Heart left ventricle (tissue), 16 donors: ENCODE measurements at regions not wholly inside any gene's neighbourhood (a gene's known extent, or its start where the extent isn't known, plus 50 kb on each side); places are given as distances from the start of the nearest gene placed in this dataset.
"Not testable (repeated sequence)": the region's sequence is repeated elsewhere in the genome, so short reads cannot be mapped to it uniquely, and the experiment has no call there.

Source experiments
- ATAC-seq, 4 donors: fragments of 200-7000 bp; cut with Tn5 transposase; one replicate each; pipeline ENCODE4 v1.9.1; 2020 to 2022; ENCODE audit warnings: moderate library complexity in 4 of 4, mild to moderate bottlenecking in 3 of 4, moderate number of reproducible peaks in 1 of 4
- DNase-seq, 5 donors: peaks; one replicate each; pipeline ENCODE4 v3.0.0-alpha.2; 2020
- H3K27ac ChIP-seq, 12 donors: fragments of 200-600 bp; sonication (generic) in 4 of 12; one replicate each; pipeline versions ENCODE4 v1.5.0 to v1.8.0; 2016 to 2022; ENCODE audit warnings: mild to moderate bottlenecking in 2 of 12
- H3K27me3 ChIP-seq, 9 donors: fragments of 200-600 bp; sonication (generic) in 2 of 9; one replicate each; pipeline versions ENCODE4 v1.5.1 to v1.8.0; 2016 to 2022; ENCODE audit warnings: mild to moderate bottlenecking in 3 of 9
- H3K36me3 ChIP-seq, 9 donors: fragments of 200-600 bp; sonication (generic) in 2 of 9; one replicate each; pipeline versions ENCODE4 v1.5.0 to v1.8.0; 2018 to 2022; ENCODE audit warnings: mild to moderate bottlenecking in 2 of 9
- H3K4me1 ChIP-seq, 12 donors: fragments of 200-600 bp; sonication (generic) in 4 of 12; one replicate each; pipeline versions ENCODE4 v1.5.0 to v1.8.0; 2016 to 2022; ENCODE audit warnings: mild to moderate bottlenecking in 3 of 12
- H3K4me3 ChIP-seq, 12 donors: fragments of 200-600 bp; sonication (generic) in 4 of 12; one replicate each; pipeline versions ENCODE4 v1.5.0 to v1.8.0; 2017 to 2022; ENCODE audit warnings: mild to moderate bottlenecking in 9 of 12, moderate library complexity in 4 of 12
- H3K9me3 ChIP-seq, 12 donors: fragments of 200-600 bp; sonication (generic) in 4 of 12; one replicate each; pipeline versions ENCODE4 v1.5.0 to v1.8.0; 2016 to 2022; ENCODE audit warnings: mild to moderate bottlenecking in 1 of 12
- CTCF ChIP-seq, 12 donors: fragments of 200-600 bp; sonication (generic) in 4 of 12; IDR thresholded peaks; one replicate each; pipeline versions ENCODE4 v1.5.0 to v1.8.0; 2018 to 2022; ENCODE audit warnings: antibody characterized with exemption in 12 of 12, mild to moderate bottlenecking in 5 of 12
- POLR2A ChIP-seq, 2 donors: fragments of 450-650 bp; IDR thresholded peaks; one replicate each; pipeline ENCODE4 v1.6.1; 2017; ENCODE audit warnings: antibody characterized with exemption in 2 of 2, mild to moderate bottlenecking in 2 of 2, moderate library complexity in 2 of 2
- WGBS, 4 donors: extraction: QIAGEN DNeasy Blood & Tissue Kit in 2 of 4; methylation state at CpG; one replicate each; pipeline versions ENCODE4 v1.1.5 to v1.1.7; 2013 to 2018; 5-methylcytosine and 5-hydroxymethylcytosine counted together
- intact Hi-C, 10 donors: fragments of 100-400 bp; cut with DNase I; formaldehyde crosslinking; loops; one replicate each; pipeline versions ENCODE4 v1.11.1 to v1.14.2; 2022
- donor health status: ischemic (EF 13 %, LVEDD 7.1; RV severe dilation, severe dysfunction).
- donor health status: healthy with polysubstance abuse.
- donor health status: DM: no; HTN: yes; CAD: no.
- donor health status: DM: no; HTN: no; CAD: no.
- donor health status: ischemic (EF 25% LVEDD 6.9; RV normal size, moderate dysfunction).
- donor health status: ischemic (EF 25% LVEDD 5.7; RV mildly dilated, moderate dysfunction).
- donor health status: healthy.
- donor health status: DM: yes; HTN: yes; CAD: no.
- donor health status: ischemic (EF 35%, LVEDD 5.7; RV mildly dilated, moderate dysfunction).
- donor health status: nonischemic (EF 11% LVEDD 7.7; RV severe dilation, severe dysfunction).
- donor health status: DM: yes; HTN: yes; CAD: no.
- donor health status: PGD.
- donor health status: ischemic (EF 29% LVEDD 5.4; RV normal size, mild dysfunction).
- donor health status: nonischemic (EF 23%, LVEDD 6.1; RV moderate dilation, normal function).

- intact Hi-C loops, DNase-seq, H3K27ac ChIP-seq, H3K27me3 ChIP-seq, H3K4me3 ChIP-seq, H3K36me3 ChIP-seq, H3K9me3 ChIP-seq: not testable (repeated sequence)
- peak in 3 of 4 donors; percentile 49 to 66 (median 62) for ATAC-seq
- H3K4me1 ChIP-seq = peaks cover 0 to 22% (median 3%) of the 10 kb centered on the region in 12 donors
- WGBS, 4 donors = 17 to 24% (median 20%) methylated on average over 6 of the region's 6 CpGs
Observed at GRCh38 chr7:32816409-32816948, 75.1 kb downstream of the KBTBD2 start.

GRCh38 chr7:32814779-32815178, 76.8 kb downstream of the KBTBD2 start:
- H3K36me3 ChIP-seq, H3K9me3 ChIP-seq, intact Hi-C loops, H3K27me3 ChIP-seq, DNase-seq, H3K4me3 ChIP-seq: not testable (repeated sequence)
- peaks cover 0 to 22% (median 3%) of the 10 kb centered on the region in 12 donors for H3K4me1 ChIP-seq
- H3K27ac ChIP-seq = peak overlapping the region in 4 of 12 donors; percentile 3 to 57 (median 11)
- peak in 1 of 4 donors; percentile 34 for ATAC-seq

GRCh38 chr7:32809871-32810270, 81.7 kb downstream of the KBTBD2 start:
- Histone ChIP-seq H3K27ac (no peak overlapping the region), H3K4me1 (peaks cover 0 to 9% (median 0%) of the 10 kb centered on the region in 12 donors), H3K4me3 (no peak overlapping the region), H3K9me3 (no peaks in the 10 kb centered on the region), H3K36me3 (no peaks in the 10 kb centered on the region), H3K27me3 (no peaks in the 10 kb centered on the region)
- ATAC-seq (no peak), DNase-seq (no peak)
- no peak for TF ChIP-seq CTCF (IDR thresholded peaks at IDR 0.05)
- TF ChIP-seq POLR2A (IDR thresholded peaks at IDR 0.05) = no peak
- 92 to 99% (median 96%) methylated on average over 2 of the region's 2 CpGs for WGBS, 4 donors
- intact Hi-C loops = loop anchor here in 2 of 10 donors (10.0 kb wide), 2 partner anchors 135 to 245 kb away; no protein-coding TSS in a partner anchor

- Histone ChIP-seq H3K9me3 (no peaks in the 10 kb centered on the region), H3K4me3 (no peak overlapping the region), H3K36me3 (no peaks in the 10 kb centered on the region), H3K4me1 (peaks cover 0 to 6% (median 0%) of the 10 kb centered on the region in 12 donors), H3K27ac (no peak overlapping the region), H3K27me3 (no peaks in the 10 kb centered on the region)
- 90 to 100% (median 98%) methylated on average over 2 of the region's 2 CpGs for WGBS, 4 donors
- ATAC-seq (no peak), DNase-seq (no peak)
- no peak for TF ChIP-seq POLR2A (IDR thresholded peaks at IDR 0.05)
- TF ChIP-seq CTCF (IDR thresholded peaks at IDR 0.05) = no peak
- intact Hi-C loops = loop anchor here in 2 of 10 donors (10.0 kb wide), 2 partner anchors 135 to 245 kb away; no protein-coding TSS in a partner anchor
Observed at GRCh38 chr7:32809347-32809746, 82.2 kb downstream of the KBTBD2 start.

DNA sequence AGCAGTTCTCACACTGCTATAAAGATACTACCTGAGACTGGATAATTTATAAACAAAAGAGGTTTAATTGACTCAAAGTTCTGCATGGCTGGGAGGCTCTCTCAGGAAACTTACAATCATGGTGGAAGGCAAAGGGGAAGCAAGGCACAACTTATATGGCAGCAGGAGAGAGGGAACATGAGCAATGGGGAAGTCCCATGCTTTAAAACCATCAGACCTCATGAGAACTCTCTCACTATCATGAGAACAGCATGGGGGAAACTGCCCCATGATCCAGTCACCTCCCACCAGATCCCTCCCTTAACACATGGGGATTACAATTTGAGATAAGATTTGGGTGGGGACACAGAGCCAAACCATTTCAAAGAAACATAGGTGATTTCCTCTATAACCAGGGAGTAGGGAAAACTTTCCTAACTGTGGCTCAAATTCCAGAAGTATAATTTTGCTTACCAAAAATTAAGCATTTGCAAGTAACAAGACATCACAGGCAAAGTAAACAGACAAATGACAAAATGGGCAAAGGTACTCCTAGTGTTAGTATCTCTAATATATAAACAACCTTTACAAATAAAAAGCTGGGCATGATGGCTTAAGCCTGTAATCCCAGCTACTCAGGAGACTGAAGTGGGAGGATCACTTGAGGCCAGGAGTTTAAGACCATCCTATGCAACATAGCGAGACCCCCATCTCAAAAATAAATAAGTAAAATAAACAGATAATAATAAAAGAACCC, 88.0 kb downstream of the KBTBD2 start:
- Histone ChIP-seq H3K36me3 (no peaks in the 10 kb centered on the region), H3K4me3 (no peak overlapping the region), H3K27ac (no peak overlapping the region), H3K9me3 (peaks cover 0 to 9% (median 0%) of the 10 kb centered on the region in 12 donors), H3K4me1 (peaks cover 0 to 5% (median 0%) of the 10 kb centered on the region in 12 donors), H3K27me3 (no peaks in the 10 kb centered on the region)
- DNase-seq (no peak), ATAC-seq (no peak)
- intact Hi-C loops = loop anchor here in 5 of 10 donors (5.0 to 10.0 kb wide), 6 partner anchors 94 to 304 kb away; partner anchors contain the start of gene RP9 (in 1 of the 5)
- WGBS, 4 donors = 95 to 100% (median 99%) methylated on average over 1 of the region's 1 CpG
- no peak for TF ChIP-seq POLR2A (IDR thresholded peaks at IDR 0.05)
- no peak for TF ChIP-seq CTCF (IDR thresholded peaks at IDR 0.05)
